GM12892 (cell line): ENCODE measurements at regions not wholly inside any gene's neighbourhood (a gene's known extent, or its start where the extent isn't known, plus 50 kb on each side); places are given as distances from the start of the nearest gene placed in this dataset.

Experiments
- POLR2AphosphoS5 ChIP-seq: IDR thresholded peaks from 2 replicates; pipeline ENCODE4 v1.6.1; 2011; ENCODE audit warnings: low read depth, low read length, control low read depth
- TAF1 ChIP-seq: IDR thresholded peaks from 2 replicates; pipeline ENCODE4 v1.6.1; 2011; ENCODE audit warnings: low read depth, mild to moderate bottlenecking, control low read depth, low read length, borderline replicate concordance

GRCh38 chr19:29107831-29108230 is 105.1 kb downstream of the UQCRFS1 start:
- TF ChIP-seq TAF1 (no peak), POLR2AphosphoS5 (no peak)
